ENCODE measurements at regions not wholly inside any gene's neighbourhood (a gene's known extent, or its start where the extent isn't known, plus 50 kb on each side); places are given as distances from the start of the nearest gene placed in this dataset.

- no peak for ATAC-seq (ENCODE audit: insufficient read depth, low FRiP score)
- no peak overlapping the region for H3K4me3 ChIP-seq
- no peak for TF ChIP-seq CTCF (IDR thresholded peaks at IDR 0.05; ENCODE audit: control extremely low read depth, extremely low read depth)
- H3K9ac ChIP-seq (ENCODE audit: insufficient read depth in 1 of 2, low read length in 2 of 2): no peak overlapping the region
- no peak for DNase-seq
- H3K36me3 ChIP-seq (ENCODE audit: control insufficient read depth in 4 of 4, insufficient read depth in 4 of 4, low read length in 4 of 4): no peaks in the 10 kb centered on the region
- peaks cover 0 to 4% (median 0%) of the 10 kb centered on the region in 3 donors for H3K27me3 ChIP-seq (ENCODE audit: control insufficient read depth in 3 of 3, insufficient read depth in 3 of 3, low read length in 2 of 3)
- H3K27ac ChIP-seq (ENCODE audit: low read depth in 1 of 2, low read length in 1 of 2): no peak overlapping the region
- 73 to 77% methylated on average over 5 of the region's 5 CpGs for WGBS, 2 donors
- peaks cover 0 to 13% (median 0%) of the 10 kb centered on the region in 4 donors for H3K9me3 ChIP-seq (ENCODE audit: control insufficient read depth in 4 of 4, insufficient read depth in 3 of 4, low read length in 3 of 4)
- no peaks in the 10 kb centered on the region for H3K4me1 ChIP-seq (ENCODE audit: control insufficient read depth in 5 of 5, insufficient read depth in 5 of 5, low read length in 5 of 5)
Measured at GRCh38 chr1:30313584-30313983, 409.8 kb downstream of the MATN1 start.

GRCh38 chr1:30313176-30313575 is 410.2 kb downstream of the MATN1 start:
- Histone ChIP-seq H3K9me3 (ENCODE audit: control insufficient read depth in 4 of 4, insufficient read depth in 3 of 4, low read length in 3 of 4) (peaks cover 0 to 13% (median 0%) of the 10 kb centered on the region in 4 donors), H3K36me3 (ENCODE audit: control insufficient read depth in 4 of 4, insufficient read depth in 4 of 4, low read length in 4 of 4) (no peaks in the 10 kb centered on the region), H3K9ac (ENCODE audit: insufficient read depth in 1 of 2, low read length in 2 of 2) (no peak overlapping the region), H3K4me3 (no peak overlapping the region), H3K4me1 (ENCODE audit: control insufficient read depth in 5 of 5, insufficient read depth in 5 of 5, low read length in 5 of 5) (no peaks in the 10 kb centered on the region), H3K27me3 (ENCODE audit: control insufficient read depth in 3 of 3, insufficient read depth in 3 of 3, low read length in 2 of 3) (peaks cover 0 to 4% (median 0%) of the 10 kb centered on the region in 3 donors), H3K27ac (ENCODE audit: low read depth in 1 of 2, low read length in 1 of 2) (no peak overlapping the region)
- no peak for TF ChIP-seq CTCF (IDR thresholded peaks at IDR 0.05; ENCODE audit: control extremely low read depth, extremely low read depth)
- 78 to 88% methylated on average over 6 of the region's 6 CpGs for WGBS, 2 donors
- ATAC-seq (ENCODE audit: insufficient read depth, low FRiP score) (no peak), DNase-seq (no peak)

- Histone ChIP-seq H3K36me3 (ENCODE audit: control insufficient read depth in 4 of 4, insufficient read depth in 4 of 4, low read length in 4 of 4) (no peaks in the 10 kb centered on the region), H3K9me3 (ENCODE audit: control insufficient read depth in 4 of 4, insufficient read depth in 3 of 4, low read length in 3 of 4) (peaks cover 0 to 10% (median 0%) of the 10 kb centered on the region in 4 donors), H3K27me3 (ENCODE audit: control insufficient read depth in 3 of 3, insufficient read depth in 3 of 3, low read length in 2 of 3) (peaks cover 0 to 4% (median 0%) of the 10 kb centered on the region in 3 donors), H3K27ac (ENCODE audit: low read depth in 1 of 2, low read length in 1 of 2) (no peak overlapping the region), H3K9ac (ENCODE audit: insufficient read depth in 1 of 2, low read length in 2 of 2) (no peak overlapping the region), H3K4me3 (no peak overlapping the region), H3K4me1 (ENCODE audit: control insufficient read depth in 5 of 5, insufficient read depth in 5 of 5, low read length in 5 of 5) (no peaks in the 10 kb centered on the region)
- DNase-seq: no peak
- ATAC-seq (ENCODE audit: insufficient read depth, low FRiP score): no peak
- WGBS, 2 donors: 72 to 73% methylated on average over 7 of the region's 7 CpGs
- TF ChIP-seq CTCF (IDR thresholded peaks at IDR 0.05; ENCODE audit: control extremely low read depth, extremely low read depth): no peak
Measured at GRCh38 chr1:30312226-30312625, 411.2 kb downstream of the MATN1 start.

DNA sequence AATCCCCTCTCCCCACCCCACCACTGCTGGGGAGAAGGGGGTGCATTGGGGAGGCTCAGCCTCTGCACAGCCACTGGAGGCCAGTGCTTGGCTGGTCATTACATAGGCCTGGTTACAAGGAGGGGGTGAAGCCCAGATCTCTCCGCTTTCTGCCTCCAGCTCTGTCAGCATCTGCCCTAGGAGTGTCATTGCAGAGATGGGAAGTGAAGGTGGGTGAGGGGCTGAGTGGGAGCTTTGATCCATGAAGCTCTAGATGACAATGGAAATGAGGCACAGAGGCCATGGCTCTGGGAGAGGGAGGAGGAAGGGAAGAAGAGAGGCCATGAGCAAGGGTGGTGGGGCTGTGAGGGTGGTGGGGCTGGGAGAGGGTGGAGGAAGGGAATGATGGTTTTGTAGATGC is 411.6 kb downstream of the MATN1 start:
- no peak for ATAC-seq (ENCODE audit: insufficient read depth, low FRiP score)
- DNase-seq: no peak

More for the DNA sequence above, 411.6 kb downstream of the MATN1 start:
- Histone ChIP-seq H3K4me1 (ENCODE audit: control insufficient read depth in 5 of 5, insufficient read depth in 5 of 5, low read length in 5 of 5) (no peaks in the 10 kb centered on the region), H3K4me3 (no peak overlapping the region), H3K9ac (ENCODE audit: insufficient read depth in 1 of 2, low read length in 2 of 2) (no peak overlapping the region), H3K9me3 (ENCODE audit: control insufficient read depth in 4 of 4, insufficient read depth in 3 of 4, low read length in 3 of 4) (peaks cover 0 to 8% (median 0%) of the 10 kb centered on the region in 4 donors), H3K27me3 (ENCODE audit: control insufficient read depth in 3 of 3, insufficient read depth in 3 of 3, low read length in 2 of 3) (peaks cover 0 to 2% (median 0%) of the 10 kb centered on the region in 3 donors), H3K36me3 (ENCODE audit: control insufficient read depth in 4 of 4, insufficient read depth in 4 of 4, low read length in 4 of 4) (no peaks in the 10 kb centered on the region), H3K27ac (ENCODE audit: low read depth in 1 of 2, low read length in 1 of 2) (no peak overlapping the region)
- 89% methylated on average over 1 of the region's 1 CpG for WGBS, 2 donors
- no peak for TF ChIP-seq CTCF (IDR thresholded peaks at IDR 0.05; ENCODE audit: control extremely low read depth, extremely low read depth)
